ENCODE measurements at regions not wholly inside any gene's neighbourhood (a gene's known extent, or its start where the extent isn't known, plus 50 kb on each side); places are given as distances from the start of the nearest gene placed in this dataset.

GRCh38 chr1:177780096-177780700 is 189.7 kb downstream of the SEC16B start:
- Histone ChIP-seq H3K4me3 (peak overlapping the region; percentile 14; the same call in 1 of the 2 replicates), H3K9me3 (ENCODE audit: low read depth, low read length) (no peaks in the 10 kb centered on the region), H3K9ac (ENCODE audit: insufficient read length) (no peak overlapping the region), H3K36me3 (ENCODE audit: insufficient read depth, low read length) (no peaks in the 10 kb centered on the region), H3K27ac (no peak overlapping the region)
- peak; percentile 47 for DNase-seq (ENCODE audit: low read depth, low spot score)
- TF ChIP-seq POLR2AphosphoS5 (IDR thresholded peaks at IDR 0.05; ENCODE audit: borderline replicate concordance, low read depth, low read length) (no peak), FOXP2 (optimal IDR thresholded peaks at IDR 0.05; ENCODE audit: control extremely low read depth, extremely low read length, insufficient read depth) (no peak), EZH2 (IDR thresholded peaks at IDR 0.05) (no peak)

GRCh38 chr1:177779166-177779965 is 190.5 kb downstream of the SEC16B start:
- Histone ChIP-seq H3K9me3 (ENCODE audit: low read depth, low read length) (no peaks in the 10 kb centered on the region), H3K9ac (ENCODE audit: insufficient read length) (no peak overlapping the region), H3K27ac (no peak overlapping the region), H3K4me3 (peak overlapping the region; percentile 14; the same call in 1 of the 2 replicates), H3K36me3 (ENCODE audit: insufficient read depth, low read length) (no peaks in the 10 kb centered on the region)
- no peak for TF ChIP-seq EZH2 (IDR thresholded peaks at IDR 0.05)
- no peak for TF ChIP-seq POLR2AphosphoS5 (IDR thresholded peaks at IDR 0.05; ENCODE audit: borderline replicate concordance, low read depth, low read length)
- no peak for TF ChIP-seq FOXP2 (optimal IDR thresholded peaks at IDR 0.05; ENCODE audit: control extremely low read depth, extremely low read length, insufficient read depth)
- DNase-seq (ENCODE audit: low read depth, low spot score) = no peak

- Histone ChIP-seq H3K9ac (ENCODE audit: insufficient read length) (no peak overlapping the region), H3K36me3 (ENCODE audit: insufficient read depth, low read length) (no peaks in the 10 kb centered on the region), H3K9me3 (ENCODE audit: low read depth, low read length) (no peaks in the 10 kb centered on the region), H3K27ac (no peak overlapping the region), H3K4me3 (no peak overlapping the region)
- TF ChIP-seq POLR2AphosphoS5 (IDR thresholded peaks at IDR 0.05; ENCODE audit: borderline replicate concordance, low read depth, low read length) (no peak), FOXP2 (optimal IDR thresholded peaks at IDR 0.05; ENCODE audit: control extremely low read depth, extremely low read length, insufficient read depth) (no peak), EZH2 (IDR thresholded peaks at IDR 0.05) (no peak)
- DNase-seq (ENCODE audit: low read depth, low spot score) = no peak
Observed at GRCh38 chr1:177775924-177776323, 193.9 kb downstream of the SEC16B start.

- Histone ChIP-seq H3K27ac (no peak overlapping the region), H3K9ac (ENCODE audit: insufficient read length) (no peak overlapping the region), H3K36me3 (ENCODE audit: insufficient read depth, low read length) (no peaks in the 10 kb centered on the region), H3K4me3 (no peak overlapping the region), H3K9me3 (ENCODE audit: low read depth, low read length) (no peaks in the 10 kb centered on the region)
- TF ChIP-seq POLR2AphosphoS5 (IDR thresholded peaks at IDR 0.05; ENCODE audit: borderline replicate concordance, low read depth, low read length) (no peak), EZH2 (IDR thresholded peaks at IDR 0.05) (no peak), FOXP2 (optimal IDR thresholded peaks at IDR 0.05; ENCODE audit: control extremely low read depth, extremely low read length, insufficient read depth) (no peak)
- DNase-seq (ENCODE audit: low read depth, low spot score) = no peak
Observed at GRCh38 chr1:177772386-177772960, 197.4 kb downstream of the SEC16B start.

GRCh38 chr1:177771688-177772087 is 198.2 kb downstream of the SEC16B start:
- no peak overlapping the region for H3K27ac ChIP-seq
- no peak for TF ChIP-seq EZH2 (IDR thresholded peaks at IDR 0.05)
- TF ChIP-seq FOXP2 (optimal IDR thresholded peaks at IDR 0.05; ENCODE audit: control extremely low read depth, extremely low read length, insufficient read depth) = no peak
- no peak for TF ChIP-seq POLR2AphosphoS5 (IDR thresholded peaks at IDR 0.05; ENCODE audit: borderline replicate concordance, low read depth, low read length)

GRCh38 chr1:177770096-177770495 is 199.8 kb downstream of the SEC16B start:
- Histone ChIP-seq H3K36me3 (ENCODE audit: insufficient read depth, low read length) (no peaks in the 10 kb centered on the region), H3K4me3 (no peak overlapping the region), H3K9ac (ENCODE audit: insufficient read length) (no peak overlapping the region), H3K27ac (no peak overlapping the region), H3K9me3 (ENCODE audit: low read depth, low read length) (no peaks in the 10 kb centered on the region)
- TF ChIP-seq POLR2AphosphoS5 (IDR thresholded peaks at IDR 0.05; ENCODE audit: borderline replicate concordance, low read depth, low read length) (no peak), FOXP2 (optimal IDR thresholded peaks at IDR 0.05; ENCODE audit: control extremely low read depth, extremely low read length, insufficient read depth) (no peak), EZH2 (IDR thresholded peaks at IDR 0.05) (no peak)
- DNase-seq (ENCODE audit: low read depth, low spot score) = no peak

More at GRCh38 chr1:177771688-177772087, 198.2 kb downstream of the SEC16B start:
- H3K9me3 ChIP-seq (ENCODE audit: low read depth, low read length) = no peaks in the 10 kb centered on the region
- H3K9ac ChIP-seq (ENCODE audit: insufficient read length) = no peak overlapping the region
- no peaks in the 10 kb centered on the region for H3K36me3 ChIP-seq (ENCODE audit: insufficient read depth, low read length)
- no peak overlapping the region for H3K4me3 ChIP-seq
- DNase-seq (ENCODE audit: low read depth, low spot score) = no peak

GRCh38 chr1:177755851-177756560 is 213.9 kb downstream of the SEC16B start:
- no peak overlapping the region for H3K9ac ChIP-seq (ENCODE audit: insufficient read length)
- no peak for DNase-seq (ENCODE audit: low read depth, low spot score)
- TF ChIP-seq FOXP2 (optimal IDR thresholded peaks at IDR 0.05; ENCODE audit: control extremely low read depth, extremely low read length, insufficient read depth) (no peak), POLR2AphosphoS5 (IDR thresholded peaks at IDR 0.05; ENCODE audit: borderline replicate concordance, low read depth, low read length) (no peak), EZH2 (IDR thresholded peaks at IDR 0.05) (no peak)
- no peak overlapping the region for H3K27ac ChIP-seq
- no peaks in the 10 kb centered on the region for H3K36me3 ChIP-seq (ENCODE audit: insufficient read depth, low read length)
- H3K4me3 ChIP-seq = no peak overlapping the region
- no peaks in the 10 kb centered on the region for H3K9me3 ChIP-seq (ENCODE audit: low read depth, low read length)

GRCh38 chr1:177754603-177755002 is 215.3 kb downstream of the SEC16B start:
- TF ChIP-seq POLR2AphosphoS5 (IDR thresholded peaks at IDR 0.05; ENCODE audit: borderline replicate concordance, low read depth, low read length) (no peak), EZH2 (IDR thresholded peaks at IDR 0.05) (no peak), FOXP2 (optimal IDR thresholded peaks at IDR 0.05; ENCODE audit: control extremely low read depth, extremely low read length, insufficient read depth) (no peak)
- no peak overlapping the region for H3K9ac ChIP-seq (ENCODE audit: insufficient read length)
- H3K36me3 ChIP-seq (ENCODE audit: insufficient read depth, low read length) = no peaks in the 10 kb centered on the region
- DNase-seq (ENCODE audit: low read depth, low spot score) = no peak
- no peak overlapping the region for H3K27ac ChIP-seq
- no peak overlapping the region for H3K4me3 ChIP-seq
- H3K9me3 ChIP-seq (ENCODE audit: low read depth, low read length) = no peaks in the 10 kb centered on the region

All from SK-N-MC (cell line).